ENCODE measurements at regions not wholly inside any gene's neighbourhood (a gene's known extent, or its start where the extent isn't known, plus 50 kb on each side); places are given as distances from the start of the nearest gene placed in this dataset.

DNA sequence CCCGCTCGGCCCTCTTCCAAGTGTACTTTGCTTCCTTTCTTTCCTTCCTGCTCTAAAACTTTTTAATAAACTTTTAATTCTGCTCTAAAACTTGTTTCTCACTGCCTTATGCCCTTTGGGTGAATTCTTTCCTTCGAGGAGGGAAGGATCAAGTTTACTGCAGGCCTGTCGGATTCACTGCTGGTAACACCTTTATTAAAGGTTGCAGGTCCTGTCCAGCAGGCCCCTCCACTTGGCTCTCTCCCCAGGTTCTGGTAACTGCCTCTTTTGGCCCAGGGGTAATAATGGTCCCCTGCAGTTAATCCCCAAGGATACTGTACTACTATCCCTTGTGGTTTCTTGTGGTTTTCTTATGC, 152.7 kb upstream of the EEA1 start:
- no peak overlapping the region for H2AFZ ChIP-seq (ENCODE audit: low read depth, low read length)
- no peaks in the 10 kb centered on the region for H3F3A ChIP-seq (ENCODE audit: insufficient read depth, low read length, poor library complexity, severe bottlenecking)
- no peak overlapping the region for H3K4me2 ChIP-seq (ENCODE audit: low read length)
- no peaks in the 10 kb centered on the region for H4K20me1 ChIP-seq (ENCODE audit: insufficient read depth)
- no peaks in the 10 kb centered on the region for H3K9me2 ChIP-seq (ENCODE audit: insufficient read depth, low read length)
- no peaks in the 10 kb centered on the region for H3K79me2 ChIP-seq (replicated peaks; ENCODE audit: insufficient read depth, low read length)
- TF ChIP-seq, protein P1, sequence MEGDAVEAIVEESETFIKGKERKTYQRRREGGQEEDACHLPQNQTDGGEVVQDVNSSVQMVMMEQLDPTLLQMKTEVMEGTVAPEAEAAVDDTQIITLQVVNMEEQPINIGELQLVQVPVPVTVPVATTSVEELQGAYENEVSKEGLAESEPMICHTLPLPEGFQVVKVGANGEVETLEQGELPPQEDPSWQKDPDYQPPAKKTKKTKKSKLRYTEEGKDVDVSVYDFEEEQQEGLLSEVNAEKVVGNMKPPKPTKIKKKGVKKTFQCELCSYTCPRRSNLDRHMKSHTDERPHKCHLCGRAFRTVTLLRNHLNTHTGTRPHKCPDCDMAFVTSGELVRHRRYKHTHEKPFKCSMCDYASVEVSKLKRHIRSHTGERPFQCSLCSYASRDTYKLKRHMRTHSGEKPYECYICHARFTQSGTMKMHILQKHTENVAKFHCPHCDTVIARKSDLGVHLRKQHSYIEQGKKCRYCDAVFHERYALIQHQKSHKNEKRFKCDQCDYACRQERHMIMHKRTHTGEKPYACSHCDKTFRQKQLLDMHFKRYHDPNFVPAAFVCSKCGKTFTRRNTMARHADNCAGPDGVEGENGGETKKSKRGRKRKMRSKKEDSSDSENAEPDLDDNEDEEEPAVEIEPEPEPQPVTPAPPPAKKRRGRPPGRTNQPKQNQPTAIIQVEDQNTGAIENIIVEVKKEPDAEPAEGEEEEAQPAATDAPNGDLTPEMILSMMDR (IDR thresholded peaks at IDR 0.05; ENCODE audit: poor library complexity, severe bottlenecking) = no peak
- TF ChIP-seq, protein P2, sequence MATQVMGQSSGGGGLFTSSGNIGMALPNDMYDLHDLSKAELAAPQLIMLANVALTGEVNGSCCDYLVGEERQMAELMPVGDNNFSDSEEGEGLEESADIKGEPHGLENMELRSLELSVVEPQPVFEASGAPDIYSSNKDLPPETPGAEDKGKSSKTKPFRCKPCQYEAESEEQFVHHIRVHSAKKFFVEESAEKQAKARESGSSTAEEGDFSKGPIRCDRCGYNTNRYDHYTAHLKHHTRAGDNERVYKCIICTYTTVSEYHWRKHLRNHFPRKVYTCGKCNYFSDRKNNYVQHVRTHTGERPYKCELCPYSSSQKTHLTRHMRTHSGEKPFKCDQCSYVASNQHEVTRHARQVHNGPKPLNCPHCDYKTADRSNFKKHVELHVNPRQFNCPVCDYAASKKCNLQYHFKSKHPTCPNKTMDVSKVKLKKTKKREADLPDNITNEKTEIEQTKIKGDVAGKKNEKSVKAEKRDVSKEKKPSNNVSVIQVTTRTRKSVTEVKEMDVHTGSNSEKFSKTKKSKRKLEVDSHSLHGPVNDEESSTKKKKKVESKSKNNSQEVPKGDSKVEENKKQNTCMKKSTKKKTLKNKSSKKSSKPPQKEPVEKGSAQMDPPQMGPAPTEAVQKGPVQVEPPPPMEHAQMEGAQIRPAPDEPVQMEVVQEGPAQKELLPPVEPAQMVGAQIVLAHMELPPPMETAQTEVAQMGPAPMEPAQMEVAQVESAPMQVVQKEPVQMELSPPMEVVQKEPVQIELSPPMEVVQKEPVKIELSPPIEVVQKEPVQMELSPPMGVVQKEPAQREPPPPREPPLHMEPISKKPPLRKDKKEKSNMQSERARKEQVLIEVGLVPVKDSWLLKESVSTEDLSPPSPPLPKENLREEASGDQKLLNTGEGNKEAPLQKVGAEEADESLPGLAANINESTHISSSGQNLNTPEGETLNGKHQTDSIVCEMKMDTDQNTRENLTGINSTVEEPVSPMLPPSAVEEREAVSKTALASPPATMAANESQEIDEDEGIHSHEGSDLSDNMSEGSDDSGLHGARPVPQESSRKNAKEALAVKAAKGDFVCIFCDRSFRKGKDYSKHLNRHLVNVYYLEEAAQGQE (IDR thresholded peaks at IDR 0.05; ENCODE audit: borderline replicate concordance) = no peak
- TF ChIP-seq POLR2AphosphoS5 (IDR thresholded peaks at IDR 0.05) = no peak
- TF ChIP-seq TAF1 (IDR thresholded peaks at IDR 0.05; ENCODE audit: low read depth) = no peak
- TF ChIP-seq MXI1 (conservative IDR thresholded peaks at IDR 0.05; ENCODE audit: poor library complexity, severe bottlenecking) = no peak
- TF ChIP-seq EZH2 (IDR thresholded peaks at IDR 0.05; ENCODE audit: borderline replicate concordance, insufficient read depth, low read length, poor library complexity, severe bottlenecking) = no peak
- no peaks in the 10 kb centered on the region for H3K36me3 ChIP-seq (ENCODE audit: insufficient read depth, low read length)
- no peaks in the 10 kb centered on the region for H3K9me3 ChIP-seq (ENCODE audit: low read length)
- no peaks in the 10 kb centered on the region for H3K27me3 ChIP-seq (ENCODE audit: insufficient read depth, low read depth, low read length)
- no peak overlapping the region for H3K4me3 ChIP-seq (ENCODE audit: low read length)
- H3K9ac ChIP-seq (ENCODE audit: low read length) = no peak overlapping the region
- no peak overlapping the region for H3K27ac ChIP-seq (ENCODE audit: low read length)

- Histone ChIP-seq H3K79me2 (replicated peaks; ENCODE audit: insufficient read depth, low read length) (no peaks in the 10 kb centered on the region), H3K9me2 (ENCODE audit: insufficient read depth, low read length) (no peaks in the 10 kb centered on the region), H3K9me3 (ENCODE audit: low read length) (no peaks in the 10 kb centered on the region), H2AFZ (ENCODE audit: low read depth, low read length) (no peak overlapping the region), H3K27ac (ENCODE audit: low read length) (no peak overlapping the region), H3K36me3 (ENCODE audit: insufficient read depth, low read length) (no peaks in the 10 kb centered on the region), H3K9ac (ENCODE audit: low read length) (no peak overlapping the region), H3K27me3 (ENCODE audit: insufficient read depth, low read depth, low read length) (no peaks in the 10 kb centered on the region), H4K20me1 (ENCODE audit: insufficient read depth) (no peaks in the 10 kb centered on the region), H3K4me3 (ENCODE audit: low read length) (no peak overlapping the region), H3F3A (ENCODE audit: insufficient read depth, low read length, poor library complexity, severe bottlenecking) (no peaks in the 10 kb centered on the region), H3K4me2 (ENCODE audit: low read length) (no peak overlapping the region)
- TF ChIP-seq MXI1 (conservative IDR thresholded peaks at IDR 0.05; ENCODE audit: poor library complexity, severe bottlenecking) (no peak), EZH2 (IDR thresholded peaks at IDR 0.05; ENCODE audit: borderline replicate concordance, insufficient read depth, low read length, poor library complexity, severe bottlenecking) (no peak), EP300 (conservative IDR thresholded peaks at IDR 0.05; ENCODE audit: poor library complexity, severe bottlenecking) (no peak), TAF1 (IDR thresholded peaks at IDR 0.05; ENCODE audit: low read depth) (no peak)
- TF ChIP-seq, protein P1 (IDR thresholded peaks at IDR 0.05; ENCODE audit: poor library complexity, severe bottlenecking) = no peak
- TF ChIP-seq, protein P2 (IDR thresholded peaks at IDR 0.05; ENCODE audit: borderline replicate concordance) = no peak
Observed at GRCh38 chr12:93085383-93086287, 156.5 kb upstream of the EEA1 start.

Data from neural cell (in vitro differentiated cells).